Superior temporal gyrus (tissue), 1 donor: ENCODE measurements at regions not wholly inside any gene's neighbourhood (a gene's known extent, or its start where the extent isn't known, plus 50 kb on each side); places are given as distances from the start of the nearest gene placed in this dataset.
"Not testable (repeated sequence)": the region's sequence is repeated elsewhere in the genome, so short reads cannot be mapped to it uniquely, and the experiment has no call there.

Experiments
- DNase-seq: peaks from one replicate; pipeline ENCODE4 v3.0.0-alpha.2; 2016; ENCODE audit errors: extremely low spot score

GRCh38 chr12:107826276-107826675, 51.8 kb downstream of the ASCL4 start:
- no peak for DNase-seq

GRCh38 chr12:107829271-107829670, 54.8 kb downstream of the ASCL4 start:
- no peak for DNase-seq

- DNase-seq = no peak
Observed at GRCh38 chr12:107832441-107832840, 57.9 kb downstream of the ASCL4 start.

GRCh38 chr12:107840186-107840585, 65.7 kb downstream of the ASCL4 start:
- no peak for DNase-seq

GRCh38 chr12:107843351-107844311, 69.1 kb downstream of the ASCL4 start:
- DNase-seq = no peak

- no peak for DNase-seq
Observed at GRCh38 chr12:107844312-107844921, 69.9 kb downstream of the ASCL4 start.

- DNase-seq = no peak
Observed at GRCh38 chr12:107845226-107845979, 70.9 kb downstream of the ASCL4 start.

- DNase-seq = no peak
Observed at GRCh38 chr12:107845980-107846659, 71.6 kb downstream of the ASCL4 start.

GRCh38 chr12:107847430-107847829, 72.9 kb downstream of the ASCL4 start:
- no peak for DNase-seq

GRCh38 chr12:107847830-107848229, 73.3 kb downstream of the ASCL4 start:
- no peak for DNase-seq

GRCh38 chr12:107853479-107853878, 79.0 kb downstream of the ASCL4 start:
- DNase-seq = no peak

GRCh38 chr12:107855471-107855870, 81.0 kb downstream of the ASCL4 start:
- DNase-seq = no peak

- no peak for DNase-seq
Observed at GRCh38 chr12:107856096-107856495, 81.6 kb downstream of the ASCL4 start.

GRCh38 chr12:107857191-107857590, 82.7 kb downstream of the ASCL4 start:
- DNase-seq = no peak

GRCh38 chr12:107859367-107859766, 84.9 kb downstream of the ASCL4 start:
- DNase-seq = no peak

GRCh38 chr12:107864235-107864634, 89.7 kb downstream of the ASCL4 start:
- no peak for DNase-seq

- DNase-seq = not testable (repeated sequence)
Observed at GRCh38 chr12:107864727-107865126, 90.2 kb downstream of the ASCL4 start.

GRCh38 chr12:107873223-107873622, 98.7 kb downstream of the ASCL4 start:
- DNase-seq = no peak

- DNase-seq = no peak
Observed at GRCh38 chr12:107875786-107876185, 101.3 kb downstream of the ASCL4 start.

- DNase-seq = peak; percentile 72
Observed at GRCh38 chr12:107884769-107885694, 110.5 kb downstream of the ASCL4 start.

- DNase-seq = no peak
Observed at GRCh38 chr12:107888789-107889188, 114.3 kb downstream of the ASCL4 start.
